Ishikawa (cell line): ENCODE measurements at regions not wholly inside any gene's neighbourhood (a gene's known extent, or its start where the extent isn't known, plus 50 kb on each side); places are given as distances from the start of the nearest gene placed in this dataset.

Experiments
- CEBPB ChIP-seq: IDR thresholded peaks from 2 replicates; pipeline ENCODE4 v1.6.1; 2012
- EGR1 ChIP-seq: IDR thresholded peaks from 2 replicates; pipeline ENCODE4 v1.6.1; 2012
- RAD21 ChIP-seq: IDR thresholded peaks from 2 replicates; pipeline ENCODE4 v1.6.1; 2012; ENCODE audit warnings: low read depth
- REST ChIP-seq: IDR thresholded peaks from 2 replicates; pipeline ENCODE4 v1.6.1; 2012; ENCODE audit warnings: low read depth, mild to moderate bottlenecking
- TAF1 ChIP-seq: IDR thresholded peaks from 2 replicates; pipeline ENCODE4 v1.6.1; 2012; ENCODE audit warnings: low read depth, mild to moderate bottlenecking
- USF1 ChIP-seq: IDR thresholded peaks from 2 replicates; pipeline ENCODE4 v1.6.1; 2012
- YY1 ChIP-seq: IDR thresholded peaks from 2 replicates; pipeline ENCODE4 v1.6.1; 2012; ENCODE audit warnings: low read depth
- ZBTB7A ChIP-seq: IDR thresholded peaks from 2 replicates; pipeline ENCODE4 v1.6.1; 2012; ENCODE audit warnings: low read depth

- no peak for TF ChIP-seq YY1
- no peak for TF ChIP-seq USF1
- TF ChIP-seq REST = no peak
- no peak for TF ChIP-seq RAD21
- TF ChIP-seq ZBTB7A = no peak
- no peak for TF ChIP-seq TAF1
- TF ChIP-seq CEBPB = no peak
- TF ChIP-seq EGR1 = no peak
These were observed 94.5 kb upstream of the GALNTL6 start for GRCh38 chr4:171718665-171719064.
